ENCODE measurements at regions not wholly inside any gene's neighbourhood (a gene's known extent, or its start where the extent isn't known, plus 50 kb on each side); places are given as distances from the start of the nearest gene placed in this dataset.

- peak; percentile 16 to 38 (median 24) for TF ChIP-seq CTCF (IDR thresholded peaks at IDR 0.05)
- TF ChIP-seq POLR2A (IDR thresholded peaks at IDR 0.05), result no peak
These were observed 680.6 kb upstream of the MBL2 start for GRCh38 chr10:53453196-53453595.
